GM12891 (cell line): ENCODE measurements at regions not wholly inside any gene's neighbourhood (a gene's known extent, or its start where the extent isn't known, plus 50 kb on each side); places are given as distances from the start of the nearest gene placed in this dataset.

Source experiments
- POLR2A ChIP-seq: IDR thresholded peaks from 2 replicates; pipeline ENCODE4 v1.6.1; 2011; ENCODE audit warnings: low read depth, low read length, control low read depth
- POLR2AphosphoS5 ChIP-seq: IDR thresholded peaks from 2 replicates; pipeline ENCODE4 v1.6.1; 2011; ENCODE audit warnings: low read depth, low read length, control low read depth

GRCh38 chr12:72792889-72793288, 520.7 kb downstream of the TRHDE start:
- TF ChIP-seq POLR2A = no peak
- no peak for TF ChIP-seq POLR2AphosphoS5
